Inflammatory macrophage (primary cell): ENCODE measurements at regions not wholly inside any gene's neighbourhood (a gene's known extent, or its start where the extent isn't known, plus 50 kb on each side); places are given as distances from the start of the nearest gene placed in this dataset.
A peak's percentile ranks its signal among the peaks of the same experiment; 100 is the strongest.
"Not testable (repeated sequence)": the region's sequence is repeated elsewhere in the genome, so short reads cannot be mapped to it uniquely, and the experiment has no call there.

Source experiments
- DNase-seq, 2 donors: peaks; one replicate each; pipeline ENCODE4 v3.0.0-alpha.2; 2020 to 2022

DNA sequence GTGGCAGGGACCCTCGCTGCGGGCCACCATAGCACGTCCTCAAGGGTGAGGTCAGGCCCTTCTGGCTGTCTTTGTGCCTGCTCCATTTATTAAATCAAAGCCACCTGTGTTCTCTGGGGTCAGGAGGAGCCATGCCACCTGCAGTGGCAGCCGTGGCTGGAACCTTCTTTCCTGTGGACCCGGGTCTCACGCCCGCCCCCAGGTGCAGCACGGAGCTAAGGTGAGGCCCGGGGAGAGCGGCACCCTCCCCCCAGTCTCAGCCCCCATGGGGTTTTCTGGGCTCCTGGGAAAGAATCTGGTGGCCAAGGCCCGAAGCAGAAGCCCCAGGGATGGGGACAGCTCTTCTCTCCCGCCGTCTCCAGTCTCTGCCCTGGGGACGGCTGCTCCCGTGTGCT, 195.4 kb downstream of the LAT start:
- not testable (repeated sequence) for DNase-seq

DNA sequence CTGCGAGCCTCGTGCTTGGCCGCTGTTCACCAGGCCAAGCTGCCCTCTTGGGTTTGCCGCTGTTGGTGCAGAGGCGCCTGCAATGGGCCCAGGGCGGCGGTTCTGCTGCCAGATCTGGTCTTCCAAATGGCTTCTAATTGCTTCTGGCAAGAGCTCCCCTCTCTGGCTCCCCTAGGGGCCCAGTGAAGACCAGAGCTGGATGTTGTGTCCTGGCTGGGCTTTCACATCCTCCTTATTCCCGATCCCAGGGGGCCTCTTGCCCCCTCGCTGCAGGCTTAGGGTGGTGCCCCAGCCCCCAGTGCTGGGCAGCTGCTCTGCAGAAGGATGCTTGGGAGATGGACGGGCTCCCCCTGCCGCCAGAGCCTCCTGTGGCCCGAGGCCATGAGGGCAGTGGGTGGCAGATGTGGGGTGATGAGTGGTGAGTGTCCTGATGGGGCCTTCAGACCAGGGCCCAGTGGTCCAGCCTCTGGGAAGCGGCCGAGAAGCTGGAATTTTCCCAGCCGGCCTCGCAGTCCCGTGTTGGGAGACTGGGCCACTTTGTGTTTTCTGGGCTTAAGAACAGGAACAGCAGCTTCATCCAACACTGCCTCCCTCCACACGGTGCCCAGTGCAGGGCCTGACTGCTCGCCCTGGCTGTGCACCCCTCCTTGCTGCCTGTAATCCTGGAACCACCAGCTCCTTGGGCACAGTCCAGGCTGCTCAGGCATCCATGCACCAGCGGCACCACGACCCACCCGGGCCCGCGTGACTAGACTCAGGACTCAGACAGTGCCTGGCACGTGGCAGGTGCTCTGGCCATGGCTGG, 194.8 kb downstream of the LAT start:
- DNase-seq: not testable (repeated sequence)

DNA sequence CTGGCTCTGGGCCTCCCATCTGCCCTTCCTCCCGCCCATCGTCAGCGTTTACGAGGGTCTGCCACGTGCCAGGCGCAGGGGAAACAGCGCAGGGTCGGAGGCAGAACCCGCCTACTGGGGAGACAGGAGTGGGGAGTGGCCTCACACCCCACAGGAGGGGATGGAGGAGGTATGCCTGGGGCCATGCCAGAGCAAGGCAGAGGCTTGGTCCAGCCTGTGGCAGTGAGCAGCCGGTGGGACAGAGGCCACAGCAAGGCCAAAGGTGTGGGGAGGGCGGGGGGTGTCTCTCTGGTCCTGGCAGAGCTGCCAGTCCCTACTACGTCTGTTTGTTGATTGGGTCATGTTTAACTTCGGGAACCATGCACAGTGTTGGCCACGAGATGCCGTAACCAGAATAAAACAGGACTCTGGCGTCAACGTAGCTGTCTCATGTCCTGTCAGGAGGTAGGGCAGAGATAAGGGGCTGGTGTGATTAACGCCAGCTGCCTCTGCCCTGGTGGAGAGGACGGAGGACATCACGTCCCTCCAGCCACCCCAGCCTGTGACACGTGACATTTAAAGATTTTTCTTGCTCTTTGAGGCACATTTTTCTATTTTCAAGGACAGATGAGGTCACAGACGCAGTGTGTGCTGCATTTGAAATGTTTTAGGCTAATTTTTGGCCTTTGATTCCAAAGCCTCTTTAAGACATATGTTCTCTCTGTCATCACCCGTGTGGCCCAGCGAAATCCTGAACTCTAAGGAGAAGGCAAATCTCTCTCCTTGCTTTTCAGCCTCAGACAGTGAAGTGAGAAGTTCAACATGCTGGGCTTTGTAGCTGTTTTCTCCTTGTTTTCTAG, 193.3 kb downstream of the LAT start:
- peak in 1 of 2 donors; percentile 68 for DNase-seq

DNA sequence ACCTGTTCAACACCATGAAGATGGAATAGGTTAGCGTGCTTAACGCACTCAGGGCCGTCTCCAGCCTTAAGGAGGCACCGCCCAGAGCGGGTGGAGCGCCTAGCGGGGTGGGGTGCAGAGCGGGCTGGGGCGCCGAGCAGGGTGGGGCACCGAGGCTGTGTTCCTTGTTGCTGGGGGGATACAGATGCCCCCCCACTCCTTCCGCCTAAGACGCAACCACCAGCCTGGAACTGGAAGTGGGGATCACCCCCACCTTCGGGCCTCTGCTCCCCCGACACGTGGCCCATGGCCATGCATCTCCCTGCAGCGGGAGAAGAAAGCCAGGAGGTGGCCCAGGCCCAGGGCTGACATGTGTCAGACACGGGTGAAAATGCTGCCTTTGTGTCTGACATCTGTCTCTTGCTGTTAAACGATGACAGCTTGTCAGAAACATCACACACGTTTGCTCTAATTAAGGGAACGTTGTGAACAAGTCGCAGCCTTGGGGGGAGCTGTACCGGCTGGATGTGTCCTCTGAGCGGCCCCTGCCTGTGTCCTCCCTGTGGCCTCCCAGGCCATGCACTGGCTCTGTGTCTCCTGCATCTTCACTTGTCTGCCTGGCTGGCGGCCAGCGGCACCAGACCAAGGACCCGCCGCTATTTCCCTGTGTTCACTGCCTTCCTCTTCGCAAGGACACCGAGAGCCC, 192.5 kb downstream of the LAT start:
- not testable (repeated sequence) for DNase-seq

DNA sequence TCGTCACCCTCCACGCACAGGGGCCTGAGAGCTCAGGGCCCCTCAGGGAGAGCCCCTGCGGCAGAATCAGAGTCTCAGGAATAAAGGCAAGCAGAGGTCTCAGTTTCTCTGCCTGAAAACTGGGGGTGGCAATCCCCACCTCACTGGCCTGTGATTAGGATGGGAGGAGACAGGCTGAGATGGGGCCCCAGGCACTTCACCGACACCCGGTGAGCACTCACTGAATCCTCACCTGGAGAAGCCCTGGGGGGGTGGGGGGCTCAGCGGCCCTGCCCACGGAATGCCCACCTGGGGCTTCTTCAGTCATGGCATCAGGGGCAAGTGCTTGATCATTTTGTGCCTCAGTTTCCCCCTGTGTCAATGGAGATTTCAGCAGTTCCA, 192.0 kb downstream of the LAT start:
- not testable (repeated sequence) for DNase-seq

DNA sequence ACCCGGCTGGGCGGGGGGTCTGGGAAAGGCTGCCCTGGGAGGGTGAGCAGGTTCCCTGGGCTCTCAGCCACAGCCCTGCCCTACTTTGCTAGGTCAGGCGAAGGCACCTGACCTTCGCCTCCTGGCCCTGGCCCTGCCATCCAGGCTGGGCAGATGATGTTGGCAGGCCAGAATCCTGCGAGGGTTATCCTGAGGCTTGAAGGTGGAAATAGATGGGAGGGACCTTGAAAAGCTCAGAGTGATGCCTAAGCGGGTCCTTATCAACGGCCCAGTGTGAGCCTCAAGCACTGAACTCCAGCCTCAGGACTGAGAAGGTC, 191.3 kb downstream of the LAT start:
- DNase-seq: not testable (repeated sequence)

DNA sequence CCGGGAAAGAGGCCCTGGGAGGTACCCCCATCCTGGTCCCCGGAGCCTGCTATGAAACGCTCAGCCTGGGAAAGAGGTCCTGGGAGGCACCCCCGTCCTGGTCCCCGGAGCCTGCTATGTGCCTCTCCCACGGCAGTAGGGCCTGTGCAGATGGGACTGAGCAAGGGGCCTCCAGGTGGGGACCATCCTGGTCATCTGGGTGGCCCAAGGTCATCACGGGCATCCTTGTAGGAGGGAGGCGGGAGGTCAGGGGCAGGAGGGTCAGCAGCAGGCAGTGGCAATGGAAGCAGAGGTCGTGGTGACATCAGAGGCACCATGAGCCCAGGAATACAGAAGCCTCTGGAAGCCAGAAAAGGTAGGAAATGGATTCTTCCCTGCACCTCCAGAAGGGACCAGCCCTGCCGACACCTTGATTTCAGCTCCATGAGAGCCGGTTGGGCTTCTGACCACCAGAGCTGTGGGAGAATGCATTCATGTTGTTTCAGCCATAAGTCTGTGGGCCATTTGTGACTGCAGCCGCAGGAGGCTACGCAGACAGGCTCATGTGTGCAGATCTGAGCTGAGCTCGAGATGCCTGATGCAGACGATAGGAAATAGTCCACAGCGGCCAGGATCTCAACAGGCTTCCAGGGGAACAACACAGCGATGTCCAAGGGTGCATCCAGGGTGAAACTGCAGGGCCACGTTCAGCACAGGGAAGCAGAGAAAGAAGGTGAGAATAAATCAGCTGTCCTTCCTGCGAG, 190.7 kb downstream of the LAT start:
- DNase-seq: not testable (repeated sequence)

DNA sequence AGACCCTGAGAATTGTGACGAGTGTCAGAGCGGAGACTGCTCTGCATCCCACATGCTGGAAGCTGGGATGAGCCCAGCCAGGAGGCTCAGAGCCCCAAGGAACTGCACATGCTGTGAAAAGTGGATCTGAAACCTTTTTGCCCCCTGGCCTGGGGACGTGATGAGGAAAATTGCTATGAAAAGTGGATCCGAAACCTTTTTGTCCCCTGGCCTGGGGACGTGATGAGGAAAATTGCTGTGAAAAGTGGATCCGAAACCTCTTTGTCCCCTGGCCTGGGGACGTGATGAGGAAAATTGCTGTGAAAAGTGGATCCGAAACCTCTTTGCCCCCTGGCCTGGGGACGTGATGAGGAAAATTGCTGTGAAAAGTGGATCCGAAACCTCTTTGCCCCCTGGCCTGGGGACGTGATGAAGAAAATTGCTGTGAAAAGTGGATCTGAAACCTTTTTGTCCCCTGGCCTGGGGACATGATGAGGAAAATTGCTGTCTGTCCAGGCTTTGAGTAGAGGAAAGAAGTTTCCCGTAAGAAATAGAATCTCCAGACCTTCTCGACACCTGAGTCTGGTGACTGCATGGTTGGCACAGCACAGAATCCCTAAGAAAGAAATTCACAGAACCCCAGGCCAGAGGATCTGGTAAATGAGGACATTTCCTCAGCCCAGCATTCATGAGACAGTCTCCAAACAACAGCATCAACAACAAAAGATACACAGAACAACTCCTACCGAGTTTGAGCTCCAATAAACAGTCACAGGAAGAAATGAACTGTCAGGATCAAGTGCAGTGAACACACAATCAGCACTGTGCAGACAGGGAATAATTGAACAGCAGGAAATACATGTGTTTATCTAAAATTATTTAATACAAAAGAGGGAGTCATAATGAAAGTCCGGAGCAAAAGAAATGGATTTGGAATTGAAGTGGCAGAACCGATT, 188.8 kb downstream of the LAT start:
- DNase-seq: peak; percentile 61 to 68

DNA sequence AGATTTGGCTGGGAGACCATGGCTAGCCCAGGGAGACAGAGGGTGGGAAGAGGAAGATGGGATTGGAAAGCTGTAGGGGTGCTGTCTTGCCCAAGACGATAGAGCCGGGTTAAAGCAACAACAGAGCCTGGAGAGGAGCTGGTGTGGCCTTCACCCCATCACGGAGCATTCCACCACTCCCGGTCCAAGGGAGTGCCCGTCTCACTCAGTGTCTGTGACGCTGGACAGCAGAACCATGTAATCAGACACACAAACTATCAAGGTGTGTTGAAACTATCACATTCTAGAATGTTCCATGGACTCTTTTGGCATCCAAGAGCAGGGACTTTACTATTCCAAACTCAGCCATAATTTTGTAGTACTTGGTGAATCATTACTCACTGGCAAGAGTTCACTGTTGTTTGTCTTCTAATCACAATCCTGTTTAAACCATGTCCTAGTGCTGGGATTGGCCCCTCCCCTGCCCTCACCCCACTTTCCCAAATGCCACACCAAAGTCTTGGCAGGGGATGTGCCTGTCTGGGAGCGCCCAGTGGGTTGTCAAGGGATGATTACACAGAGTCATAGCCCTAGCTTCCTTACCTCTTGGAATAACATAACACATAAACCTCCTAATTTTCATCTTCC, 187.4 kb downstream of the LAT start:
- DNase-seq: not testable (repeated sequence)

DNA sequence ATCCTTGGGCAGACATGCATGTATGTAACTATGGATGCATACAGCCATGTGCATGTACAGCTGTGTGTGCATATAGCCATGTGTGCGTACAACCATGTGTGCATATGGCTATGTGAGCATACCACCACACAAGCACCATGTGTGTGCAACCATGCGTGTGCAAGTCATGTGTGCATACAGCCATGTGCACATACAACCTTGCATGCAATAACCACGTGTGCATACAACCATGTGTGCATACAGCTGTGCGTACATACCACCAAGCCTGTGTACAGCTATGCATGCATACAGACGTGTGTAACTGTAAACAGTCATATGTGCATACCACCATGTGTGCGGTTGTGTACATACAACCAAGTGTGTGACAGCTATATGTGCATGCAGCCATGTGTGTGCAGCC, 186.4 kb downstream of the LAT start:
- DNase-seq: not testable (repeated sequence)

DNA sequence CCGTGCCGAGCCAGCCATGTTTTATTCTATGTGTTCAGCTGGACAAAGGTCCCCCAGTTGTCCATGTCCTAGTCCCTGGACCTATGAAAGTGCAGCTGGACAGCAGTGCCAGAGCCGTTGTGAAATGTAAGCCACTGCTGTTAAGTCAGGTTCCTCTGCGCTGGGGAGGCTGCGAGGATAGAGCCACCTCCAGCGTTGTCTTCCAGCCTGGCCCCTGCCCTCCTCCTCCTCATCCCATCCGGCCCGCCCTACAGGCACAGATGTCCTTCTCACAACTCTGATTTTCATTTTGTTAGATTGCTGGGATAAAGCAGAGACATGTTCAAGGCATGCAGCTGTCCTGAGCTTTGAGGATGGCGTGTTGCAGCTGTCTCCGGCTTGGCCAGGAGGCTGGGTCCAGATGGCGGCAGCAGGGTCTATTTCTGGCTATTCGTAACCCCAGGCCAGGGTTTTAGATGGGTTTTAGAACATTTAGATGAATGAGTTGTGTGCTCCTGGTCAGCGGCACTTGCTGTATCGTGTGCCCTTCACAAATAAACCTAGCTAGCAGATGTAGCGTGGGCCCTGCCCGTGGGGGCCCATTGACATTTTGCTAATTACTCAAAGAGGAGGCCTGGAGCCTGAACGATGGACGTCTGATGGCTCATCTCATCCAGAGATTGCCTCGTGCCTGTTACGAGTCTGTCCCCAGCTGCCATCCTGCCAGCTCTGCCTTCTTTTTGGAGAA, 185.7 kb downstream of the LAT start:
- DNase-seq: not testable (repeated sequence)

DNA sequence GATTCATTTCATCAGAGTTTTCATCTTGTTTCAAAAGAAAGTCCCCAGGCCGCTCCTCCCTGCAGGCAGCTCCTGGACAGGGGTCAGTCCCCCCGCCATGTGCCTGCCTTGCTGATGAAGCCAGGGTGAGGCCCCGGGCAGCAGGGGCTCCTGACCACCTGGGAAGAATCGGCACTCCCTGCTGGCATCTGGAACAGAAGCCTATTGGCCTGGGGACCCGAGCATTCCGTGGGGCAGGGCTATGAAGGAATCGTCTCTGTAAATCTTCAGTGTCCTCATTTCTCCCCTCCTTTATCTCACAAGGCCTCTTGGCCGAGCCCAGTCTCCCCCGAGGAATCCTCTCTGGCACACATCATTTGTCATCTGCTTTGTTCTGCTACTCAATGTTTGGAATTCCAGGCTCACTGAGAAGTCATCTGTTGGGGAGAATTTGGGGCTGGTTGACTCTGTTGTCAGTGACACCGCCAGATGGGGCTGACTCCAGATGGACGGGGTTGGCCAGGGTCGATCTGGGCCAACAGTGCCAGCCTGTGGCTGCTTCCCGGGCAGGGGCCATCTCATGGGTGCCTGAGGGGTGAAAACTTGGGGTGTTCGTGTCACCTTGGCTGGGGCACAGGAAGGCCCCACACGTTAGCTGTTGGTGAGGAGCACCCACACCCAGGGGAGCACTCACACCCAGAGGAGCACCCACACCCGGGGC, 184.6 kb downstream of the LAT start:
- not testable (repeated sequence) for DNase-seq

DNA sequence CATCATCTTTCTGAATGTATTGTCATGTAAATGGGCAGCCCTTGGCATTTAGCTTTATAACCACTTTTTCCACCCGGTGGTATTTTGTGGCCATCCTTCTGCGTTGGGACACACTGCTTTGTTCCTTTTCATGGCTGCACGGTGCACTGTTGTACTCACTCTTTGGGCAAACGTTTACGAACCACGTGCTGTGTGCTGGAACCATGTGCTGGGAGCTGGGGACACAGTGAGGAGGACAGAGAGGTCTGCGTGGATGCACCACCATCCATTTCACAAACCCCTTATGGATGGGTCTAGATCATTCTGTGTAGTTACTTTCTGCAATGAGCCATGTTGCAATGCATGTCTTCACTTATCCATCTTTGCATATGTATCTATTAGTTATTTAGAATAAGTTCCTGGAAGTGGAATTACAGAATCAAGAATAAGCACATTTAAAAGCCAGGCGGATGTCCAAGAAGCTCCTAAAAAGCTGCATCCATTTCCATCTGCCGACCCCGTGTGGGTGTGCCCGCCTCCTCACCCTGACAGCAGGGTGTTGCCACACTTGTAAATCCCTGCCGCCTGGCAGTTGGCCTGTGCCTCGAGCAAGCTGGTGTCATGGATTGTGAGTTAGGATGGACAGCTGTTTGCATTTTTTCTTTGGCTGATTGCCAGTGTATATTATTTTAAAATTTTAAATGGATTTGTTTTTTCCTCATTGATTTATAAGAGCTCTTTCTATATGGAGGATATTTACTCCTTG, 183.8 kb downstream of the LAT start:
- DNase-seq: peak; percentile 36 to 44

DNA sequence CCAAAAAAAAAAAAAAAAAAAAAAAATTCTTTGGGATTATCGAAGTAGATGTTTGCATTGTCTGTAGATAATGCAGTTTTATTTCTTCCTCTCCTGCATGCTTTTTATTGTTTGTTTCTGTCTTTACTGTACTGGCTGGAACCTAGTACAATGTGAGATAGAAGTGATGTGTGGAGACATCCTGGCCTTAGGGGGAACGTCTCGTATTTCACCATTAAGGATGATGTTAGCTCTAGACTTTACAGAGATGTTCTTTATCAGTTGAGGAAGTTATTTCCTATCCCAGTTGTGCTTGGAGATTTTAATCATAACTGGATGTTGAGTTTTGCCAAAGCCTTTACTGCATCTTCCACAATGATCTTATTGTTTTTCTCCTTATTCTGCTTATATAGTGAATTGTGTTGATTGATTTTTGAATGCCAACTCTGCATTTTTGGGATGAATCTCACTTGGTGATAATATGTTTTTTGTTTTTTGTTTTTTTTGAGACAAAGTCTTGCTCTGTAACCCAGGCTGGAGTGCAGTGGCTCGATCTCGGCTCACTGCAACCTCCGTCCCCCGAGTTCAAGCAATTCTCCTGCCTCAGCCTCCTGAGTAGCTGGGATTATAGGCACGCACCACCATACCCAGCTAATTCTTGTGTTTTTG, 179.7 kb downstream of the LAT start:
- DNase-seq: not testable (repeated sequence)

DNA sequence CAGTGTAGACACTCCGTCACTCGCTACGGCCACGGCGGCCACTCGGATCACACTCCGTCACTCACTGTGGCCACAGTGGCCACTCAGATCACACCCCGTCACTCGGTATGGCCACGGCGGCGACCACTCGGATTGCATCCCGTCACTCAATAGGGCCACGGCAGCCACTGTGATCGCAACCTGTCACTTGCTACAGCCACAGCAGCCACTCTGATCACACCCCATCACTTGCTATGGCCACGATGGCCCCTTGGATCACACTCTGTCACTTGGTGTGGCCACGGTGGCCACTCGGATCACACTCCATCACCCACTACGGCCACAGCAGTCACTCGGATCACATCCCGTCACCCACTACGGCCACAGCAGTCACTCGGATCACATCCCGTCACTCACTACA, 175.3 kb downstream of the LAT start:
- not testable (repeated sequence) for DNase-seq

DNA sequence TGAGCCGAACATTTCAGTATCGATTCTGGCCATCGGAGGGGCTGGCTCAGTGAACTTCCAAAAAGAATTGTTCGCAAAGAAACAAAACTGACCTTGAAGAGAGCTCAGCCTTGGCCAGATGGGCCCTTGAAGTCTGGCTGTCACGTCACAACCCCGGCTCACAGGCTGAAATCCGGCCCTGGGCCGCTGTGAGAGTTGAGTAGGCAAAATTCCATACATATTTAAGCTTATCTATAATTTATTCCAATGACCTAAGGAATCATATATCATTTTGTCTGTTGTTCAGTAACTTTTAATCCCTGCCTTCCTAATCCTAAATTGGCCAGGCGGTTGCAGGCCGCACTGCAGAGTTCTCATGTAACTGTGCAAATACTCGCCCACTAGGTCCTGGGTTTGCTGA, 174.8 kb downstream of the LAT start:
- DNase-seq: not testable (repeated sequence)

DNA sequence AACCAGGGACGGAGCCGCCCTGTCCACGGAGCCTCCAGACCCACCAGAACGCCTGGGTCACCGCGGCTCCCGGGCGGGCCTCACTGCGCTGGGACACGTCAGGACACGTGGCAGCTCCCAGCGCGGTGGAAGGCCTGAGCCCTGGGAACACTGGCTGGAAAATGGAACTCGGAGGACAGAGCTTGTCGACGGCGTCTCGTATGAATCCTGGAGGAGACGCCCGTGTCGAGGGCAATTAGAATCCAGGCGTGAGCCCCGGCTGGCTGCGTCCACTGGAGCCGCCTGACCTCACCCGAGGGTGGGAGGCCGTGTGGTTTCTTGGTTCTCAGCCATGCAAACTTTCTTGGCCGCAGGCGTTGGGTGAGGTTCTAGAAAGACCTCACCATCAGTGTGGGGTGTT, 173.9 kb downstream of the LAT start:
- DNase-seq: no peak
